Renal pelvis (tissue), 1 donor: ENCODE measurements at regions not wholly inside any gene's neighbourhood (a gene's known extent, or its start where the extent isn't known, plus 50 kb on each side); places are given as distances from the start of the nearest gene placed in this dataset.

ENCODE experiments used
- DNase-seq: peaks from one replicate; pipeline ENCODE4 v3.0.0-alpha.2; 2013

DNA sequence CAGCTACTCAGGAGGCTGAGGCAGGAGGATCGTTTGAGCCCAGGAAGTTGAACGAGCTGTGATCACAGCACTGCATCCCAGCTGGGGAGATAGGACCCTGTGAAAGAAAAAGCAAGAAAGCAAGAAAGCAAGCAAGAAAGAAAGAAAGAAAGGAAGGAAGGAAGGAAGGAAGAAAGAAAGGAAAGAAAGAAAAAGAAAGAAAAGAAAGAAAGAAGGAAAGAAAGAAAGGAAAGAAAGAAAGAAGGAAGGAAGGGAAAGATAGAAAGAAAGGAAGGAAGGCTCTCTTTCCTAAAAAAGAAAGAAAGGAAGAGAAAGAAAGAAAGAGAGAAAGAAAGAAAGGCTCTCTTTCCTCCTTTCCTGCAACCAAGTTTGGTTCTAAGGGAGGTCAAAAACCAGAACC is 380.3 kb downstream of the PCNX1 start:
- DNase-seq: no peak

DNA sequence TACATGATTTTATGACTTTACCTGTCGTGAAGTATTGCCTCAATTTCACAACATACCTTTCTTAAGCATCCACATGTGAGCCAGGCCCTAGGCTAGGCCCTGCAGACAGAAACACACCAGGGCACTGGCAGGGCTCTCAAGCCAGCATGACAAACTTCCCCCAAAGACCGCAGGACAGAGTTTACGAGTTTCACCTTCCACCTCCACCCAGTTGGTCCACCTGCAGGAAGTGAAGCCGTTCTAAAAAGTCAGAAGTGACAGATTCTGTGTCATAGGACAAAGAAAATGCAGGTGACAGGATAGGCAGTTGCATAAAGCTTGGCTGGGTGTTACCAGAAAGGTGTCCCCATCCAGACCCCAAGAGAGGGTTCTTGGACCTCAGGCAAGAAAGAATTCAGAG is 382.3 kb downstream of the PCNX1 start:
- no peak for DNase-seq

- DNase-seq: no peak
Observed at GRCh38 chr14:71290301-71290700, 383.0 kb downstream of the PCNX1 start.

- no peak for DNase-seq
Observed at GRCh38 chr14:71290960-71291466, 383.8 kb downstream of the PCNX1 start.

DNA sequence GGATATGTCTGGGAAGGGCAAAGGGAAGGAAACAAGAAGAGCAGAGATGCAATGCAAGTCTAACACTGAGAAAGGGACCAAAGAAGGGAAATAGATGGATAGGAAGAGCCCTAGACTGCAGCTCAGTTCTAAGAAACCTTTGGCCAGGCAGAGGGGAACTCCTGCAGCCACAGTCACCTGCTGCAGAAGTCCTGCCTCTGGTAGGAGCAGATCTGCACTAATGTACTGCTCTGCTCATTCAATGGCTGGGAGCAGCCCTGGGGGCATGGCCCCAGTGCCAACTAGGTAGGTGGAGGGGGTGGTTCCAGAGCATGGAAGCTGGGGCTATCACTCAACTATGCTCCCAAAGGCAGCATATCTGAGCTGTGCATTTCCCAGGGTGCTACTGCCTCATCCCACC is 388.9 kb downstream of the PCNX1 start:
- DNase-seq: no peak

GRCh38 chr14:71300566-71301330 is 393.5 kb downstream of the PCNX1 start:
- DNase-seq: no peak

- no peak for DNase-seq
Observed at GRCh38 chr14:71301611-71302010, 394.4 kb downstream of the PCNX1 start.

DNA sequence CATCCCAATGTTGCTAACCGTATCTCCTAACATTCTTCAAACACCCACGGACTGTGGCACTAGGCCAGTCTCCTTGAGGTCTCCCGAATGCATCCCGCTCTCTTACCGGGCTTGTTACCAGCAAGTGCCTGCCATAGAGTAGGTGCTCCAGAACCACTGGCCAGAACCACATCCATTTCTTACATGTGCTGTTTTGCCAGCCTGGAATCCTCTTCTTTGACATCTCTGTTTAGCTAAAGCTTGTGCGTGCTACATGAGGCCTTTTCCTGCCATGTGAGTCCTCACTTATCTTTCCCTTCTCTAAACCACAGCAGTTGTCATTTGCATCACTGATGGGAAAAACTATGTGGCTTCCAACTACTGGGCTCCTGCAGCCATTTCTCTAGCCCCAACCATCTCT is 397.4 kb downstream of the PCNX1 start:
- no peak for DNase-seq

GRCh38 chr14:71308671-71309070 is 401.4 kb downstream of the PCNX1 start:
- DNase-seq: no peak

DNA sequence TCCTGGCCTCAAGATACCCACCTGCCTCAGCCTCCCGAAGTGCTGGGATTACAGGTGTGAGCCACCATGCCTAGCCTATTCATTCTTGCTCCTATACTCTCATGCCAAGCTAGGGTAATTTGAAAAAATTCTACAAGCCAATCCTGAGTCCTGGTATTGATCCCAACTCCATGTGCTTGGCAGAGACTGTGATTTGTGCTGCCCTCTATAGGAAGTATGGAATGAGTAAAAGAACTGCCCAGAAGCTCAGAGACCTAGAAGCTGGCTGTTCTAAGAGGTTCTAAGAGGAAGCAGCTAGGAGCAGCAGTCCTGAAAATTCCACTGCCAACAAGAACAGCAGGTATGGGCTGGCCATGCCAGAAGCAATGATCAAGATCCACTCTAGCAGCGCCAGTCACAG is 402.5 kb downstream of the PCNX1 start:
- no peak for DNase-seq

DNA sequence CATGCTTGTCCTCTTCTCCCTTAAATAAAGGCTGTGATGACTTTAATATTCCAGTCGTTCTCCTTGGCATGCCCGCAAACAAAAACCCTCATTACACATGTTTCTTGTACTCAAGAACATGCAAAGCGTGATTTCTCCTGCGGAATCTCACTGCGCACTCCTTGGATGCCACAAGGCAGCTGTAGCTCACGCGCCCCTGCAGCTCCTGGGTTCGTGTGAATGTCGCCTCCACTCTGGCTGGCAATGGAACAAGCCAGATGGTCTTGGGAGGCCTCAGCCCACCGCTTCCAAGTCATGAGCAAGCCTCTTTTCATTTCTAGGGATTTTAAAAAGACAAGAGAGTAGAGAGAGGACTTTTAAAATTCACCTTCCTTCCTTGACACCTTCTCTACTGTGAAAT is 403.8 kb downstream of the PCNX1 start:
- no peak for DNase-seq

DNA sequence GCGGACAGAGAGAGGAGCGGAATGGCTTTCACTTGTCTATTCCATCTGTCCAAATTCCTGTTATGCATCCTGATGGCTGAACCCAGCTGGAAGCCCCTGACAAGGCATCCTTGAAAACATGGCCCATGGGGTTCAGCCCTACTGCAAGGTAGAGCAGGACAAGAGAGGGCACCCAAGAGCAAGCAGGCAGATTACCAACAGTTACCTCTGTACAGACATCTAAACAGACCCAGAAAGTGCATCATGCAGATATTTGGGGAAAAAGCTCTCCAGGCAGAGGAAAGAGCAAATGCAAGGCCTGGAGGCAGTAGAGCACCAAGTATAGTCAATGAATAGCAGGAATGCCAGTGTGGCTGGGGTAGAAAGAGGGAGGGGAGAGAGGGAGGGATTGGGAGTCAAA is 407.5 kb downstream of the PCNX1 start:
- no peak for DNase-seq

GRCh38 chr14:71317385-71318096 is 410.3 kb downstream of the PCNX1 start:
- DNase-seq: no peak

DNA sequence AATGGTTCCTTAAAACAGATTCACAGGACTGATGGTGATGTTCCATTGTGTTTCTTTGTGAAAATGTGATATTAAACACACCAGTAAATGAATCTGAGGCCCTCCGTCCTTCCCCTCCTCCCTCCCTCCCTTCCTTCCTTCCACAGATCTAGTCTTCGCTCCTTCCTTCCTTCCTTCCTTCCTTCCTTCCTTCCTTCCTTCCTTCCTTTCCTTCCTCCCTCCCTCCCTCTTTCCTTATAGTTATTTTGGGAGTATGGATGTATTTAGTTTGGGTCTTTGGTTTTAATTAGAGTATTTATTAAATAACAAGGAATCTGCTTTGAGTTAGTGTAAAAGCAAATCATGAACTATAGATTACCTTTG is 410.8 kb downstream of the PCNX1 start:
- no peak for DNase-seq

DNA sequence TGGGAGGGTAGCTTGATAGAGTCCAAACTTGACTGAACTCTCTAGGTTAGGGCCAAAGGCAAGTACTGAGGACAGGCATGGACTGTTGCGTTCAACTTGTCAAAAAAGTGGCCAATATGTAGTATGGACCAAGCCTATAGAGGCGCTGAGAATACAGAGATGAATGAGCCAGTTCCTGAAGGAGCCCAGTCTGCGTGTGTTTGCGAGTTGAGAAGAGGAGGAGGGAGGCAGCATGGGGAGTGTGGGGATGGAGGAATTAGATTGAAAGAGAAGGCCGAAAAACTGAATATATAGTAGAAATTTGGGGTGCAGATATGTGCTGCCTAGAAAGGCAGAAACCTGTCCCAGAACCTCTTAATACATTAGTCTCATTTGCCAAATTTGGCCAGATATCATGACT is 412.4 kb downstream of the PCNX1 start:
- DNase-seq: peak; percentile 36

GRCh38 chr14:71320107-71320733 is 413.0 kb downstream of the PCNX1 start, which contains the start of gene SIPA1L1:
SIPA1L1 (plus strand) TSS chr14:71320476.
- peak; percentile 99 for DNase-seq

- peak; percentile 45 for DNase-seq
Observed at GRCh38 chr14:71320734-71321573, 413.7 kb downstream of the PCNX1 start.

DNA sequence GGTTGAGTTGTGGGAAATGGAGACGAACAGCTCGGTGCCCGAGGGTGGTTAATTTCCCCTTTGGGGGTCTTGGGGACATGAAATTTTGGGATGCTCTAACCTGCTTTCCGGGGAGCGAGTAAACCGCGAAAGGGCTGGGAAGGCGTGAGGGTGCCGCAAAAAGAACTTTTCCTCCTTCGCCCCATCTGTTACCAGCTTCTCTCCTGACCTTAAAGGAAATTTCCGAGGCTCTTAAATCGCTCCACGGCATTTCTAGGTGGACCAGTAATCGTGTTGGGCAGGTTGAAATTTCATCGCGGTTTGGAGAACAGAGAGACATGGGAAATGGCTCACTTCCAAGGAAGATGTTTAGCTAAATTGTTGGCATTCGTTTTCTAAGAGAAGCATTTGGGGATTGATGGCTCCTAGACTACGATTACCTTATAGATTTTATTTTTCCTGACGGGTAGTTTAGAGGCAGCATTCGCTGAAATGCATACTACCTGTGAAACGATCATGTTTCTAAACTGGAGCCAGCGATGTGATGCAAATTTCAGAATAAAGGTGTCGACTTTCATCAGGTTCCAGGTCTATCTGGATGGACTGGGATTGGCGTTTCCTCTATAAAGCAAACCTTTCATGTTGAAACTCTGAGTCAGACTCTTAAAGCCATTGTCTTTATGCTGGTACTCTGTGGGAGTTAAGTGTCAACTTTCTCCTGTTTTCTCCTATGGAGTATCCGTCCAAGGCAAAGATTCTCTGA is 414.5 kb downstream of the PCNX1 start:
- peak; percentile 54 for DNase-seq

GRCh38 chr14:71322655-71323250 is 415.5 kb downstream of the PCNX1 start:
- peak; percentile 34 for DNase-seq

DNA sequence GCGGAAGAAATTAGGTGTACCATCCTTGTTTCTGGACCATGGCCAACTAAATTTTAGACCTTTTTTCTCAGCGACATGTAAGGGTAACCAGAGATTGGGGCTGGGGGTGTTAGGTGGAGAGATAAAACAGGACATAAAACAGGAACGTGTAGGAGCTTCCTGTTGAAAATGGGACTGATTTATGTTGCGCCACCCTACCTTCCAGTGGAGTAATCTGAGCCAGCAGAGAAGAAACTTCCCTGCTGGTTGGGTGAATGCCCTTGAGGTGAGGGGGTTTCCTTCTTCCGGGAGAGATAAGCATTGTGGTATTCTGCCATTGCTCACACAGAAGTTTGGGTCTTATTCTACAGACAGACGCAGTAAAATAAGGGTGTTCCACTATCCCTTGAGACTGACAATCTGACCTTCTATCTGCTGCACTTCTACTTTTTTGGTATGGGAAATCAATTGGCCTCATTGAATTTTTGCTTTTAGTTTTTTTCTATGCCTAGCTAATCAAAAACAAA is 417.6 kb downstream of the PCNX1 start:
- DNase-seq: peak; percentile 73

GRCh38 chr14:71327691-71328090 is 420.4 kb downstream of the PCNX1 start:
- no peak for DNase-seq
